ENCODE measurements at regions not wholly inside any gene's neighbourhood (a gene's known extent, or its start where the extent isn't known, plus 50 kb on each side); places are given as distances from the start of the nearest gene placed in this dataset.

DNA sequence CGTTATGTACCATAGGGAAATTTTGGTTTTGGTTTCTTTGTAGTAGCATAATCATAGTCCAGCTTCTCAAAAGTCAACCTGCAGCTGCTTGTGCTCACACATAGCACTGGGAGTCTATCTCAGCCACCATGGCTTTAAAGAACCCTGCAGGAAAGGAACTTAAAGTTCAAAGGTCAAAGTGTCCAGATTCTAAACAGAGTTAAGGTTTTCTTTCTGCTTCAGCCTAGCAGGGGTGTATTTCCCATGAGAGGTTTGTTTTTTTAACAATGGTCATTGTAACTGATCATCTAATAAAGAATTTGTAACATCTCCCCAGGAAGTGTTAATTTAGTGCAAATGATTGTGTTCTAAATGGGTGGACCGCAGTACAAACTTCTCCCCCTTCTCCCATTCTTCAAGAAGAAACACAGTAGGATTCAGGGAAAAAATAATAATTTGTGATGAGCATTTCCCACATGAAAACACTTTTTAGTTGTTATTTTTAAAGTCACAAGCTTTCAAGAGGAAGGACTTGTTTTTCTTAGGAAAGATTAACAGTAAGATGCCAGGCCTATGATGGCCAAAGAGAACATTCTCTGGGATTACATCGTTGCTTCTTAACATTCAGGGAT is 168.0 kb downstream of the EFNB2 start:
- FAIRE-seq (no peak), DNase-seq (ENCODE audit: insufficient read length, low spot score) (no peak)
- TF ChIP-seq PAX5 (IDR thresholded peaks at IDR 0.05; ENCODE audit: insufficient read depth, low read length, severe bottlenecking) (no peak), POU2F2 (IDR thresholded peaks at IDR 0.05; ENCODE audit: low read depth, low read length) (no peak), TAF1 (IDR thresholded peaks at IDR 0.05; ENCODE audit: low read depth, low read length) (no peak), SPI1 (IDR thresholded peaks at IDR 0.05; ENCODE audit: low read depth, low read length) (no peak), POLR2A (IDR thresholded peaks at IDR 0.05; ENCODE audit: low read depth, low read length) (no peak), POLR2AphosphoS5 (IDR thresholded peaks at IDR 0.05; ENCODE audit: low read depth, low read length) (no peak)

DNA sequence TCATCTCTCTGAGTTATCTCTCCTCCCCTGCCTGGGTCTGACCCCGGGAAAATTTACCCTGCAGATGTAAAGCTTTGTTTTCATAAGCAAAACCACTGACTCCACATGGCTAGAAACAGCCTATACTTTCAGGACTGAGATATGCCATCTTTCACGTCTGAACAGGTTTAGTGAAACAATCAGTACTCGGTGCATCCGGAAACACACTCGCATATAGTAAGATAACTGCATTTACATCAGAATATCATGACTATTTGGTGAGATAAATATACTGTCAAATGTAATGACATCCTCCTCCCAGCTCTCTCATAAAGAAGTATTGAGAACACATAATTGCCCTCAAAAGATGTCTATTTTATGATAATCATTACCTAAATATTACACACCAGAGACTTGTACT is 172.8 kb downstream of the EFNB2 start:
- FAIRE-seq (no peak), DNase-seq (ENCODE audit: insufficient read length, low spot score) (no peak)
- TF ChIP-seq POLR2A (IDR thresholded peaks at IDR 0.05; ENCODE audit: low read depth, low read length) (no peak), POU2F2 (IDR thresholded peaks at IDR 0.05; ENCODE audit: low read depth, low read length) (no peak), POLR2AphosphoS5 (IDR thresholded peaks at IDR 0.05; ENCODE audit: low read depth, low read length) (no peak), TAF1 (IDR thresholded peaks at IDR 0.05; ENCODE audit: low read depth, low read length) (no peak), SPI1 (IDR thresholded peaks at IDR 0.05; ENCODE audit: low read depth, low read length) (no peak), PAX5 (IDR thresholded peaks at IDR 0.05; ENCODE audit: insufficient read depth, low read length, severe bottlenecking) (no peak)

- FAIRE-seq = no peak
Measured at GRCh38 chr13:106361621-106362020, 173.8 kb downstream of the EFNB2 start.

DNA sequence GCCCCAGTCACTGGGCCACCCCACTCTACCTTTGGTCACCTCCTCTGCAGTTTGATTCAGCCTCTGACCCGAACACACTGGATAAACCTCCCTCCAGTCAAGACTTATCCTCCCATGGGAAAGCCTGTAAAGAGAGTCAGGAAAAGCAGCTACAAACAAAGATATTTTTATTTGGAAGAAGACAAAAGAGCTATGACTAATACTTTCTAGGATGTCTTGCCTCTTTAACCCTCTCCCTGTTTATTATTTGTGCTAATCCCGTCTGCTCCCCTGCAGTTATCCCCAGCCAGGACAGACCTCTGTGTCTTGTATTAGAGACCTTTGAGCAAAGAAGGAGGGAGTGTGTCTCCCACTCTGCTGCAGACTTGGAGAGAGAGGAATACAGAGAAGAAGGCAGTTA is 178.3 kb downstream of the EFNB2 start:
- TF ChIP-seq POU2F2 (IDR thresholded peaks at IDR 0.05; ENCODE audit: low read depth, low read length) = no peak
- no peak for TF ChIP-seq PAX5 (IDR thresholded peaks at IDR 0.05; ENCODE audit: insufficient read depth, low read length, severe bottlenecking)
- TF ChIP-seq POLR2AphosphoS5 (IDR thresholded peaks at IDR 0.05; ENCODE audit: low read depth, low read length) = no peak
- no peak for TF ChIP-seq POLR2A (IDR thresholded peaks at IDR 0.05; ENCODE audit: low read depth, low read length)
- no peak for TF ChIP-seq TAF1 (IDR thresholded peaks at IDR 0.05; ENCODE audit: low read depth, low read length)
- TF ChIP-seq SPI1 (IDR thresholded peaks at IDR 0.05; ENCODE audit: low read depth, low read length) = no peak
- DNase-seq (ENCODE audit: insufficient read length, low spot score) (no peak), FAIRE-seq (no peak)

More at GRCh38 chr13:106361621-106362020, 173.8 kb downstream of the EFNB2 start:
- no peak for DNase-seq (ENCODE audit: insufficient read length, low spot score)
- TF ChIP-seq POLR2A (IDR thresholded peaks at IDR 0.05; ENCODE audit: low read depth, low read length) (no peak), POU2F2 (IDR thresholded peaks at IDR 0.05; ENCODE audit: low read depth, low read length) (no peak), TAF1 (IDR thresholded peaks at IDR 0.05; ENCODE audit: low read depth, low read length) (no peak), POLR2AphosphoS5 (IDR thresholded peaks at IDR 0.05; ENCODE audit: low read depth, low read length) (no peak), SPI1 (IDR thresholded peaks at IDR 0.05; ENCODE audit: low read depth, low read length) (no peak), PAX5 (IDR thresholded peaks at IDR 0.05; ENCODE audit: insufficient read depth, low read length, severe bottlenecking) (no peak)

- FAIRE-seq (no peak), DNase-seq (ENCODE audit: insufficient read length, low spot score) (no peak)
- TF ChIP-seq TAF1 (IDR thresholded peaks at IDR 0.05; ENCODE audit: low read depth, low read length) = no peak
- TF ChIP-seq PAX5 (IDR thresholded peaks at IDR 0.05; ENCODE audit: insufficient read depth, low read length, severe bottlenecking) = no peak
- TF ChIP-seq SPI1 (IDR thresholded peaks at IDR 0.05; ENCODE audit: low read depth, low read length) = no peak
- TF ChIP-seq POLR2A (IDR thresholded peaks at IDR 0.05; ENCODE audit: low read depth, low read length) = no peak
- TF ChIP-seq POU2F2 (IDR thresholded peaks at IDR 0.05; ENCODE audit: low read depth, low read length) = no peak
- no peak for TF ChIP-seq POLR2AphosphoS5 (IDR thresholded peaks at IDR 0.05; ENCODE audit: low read depth, low read length)
Measured at GRCh38 chr13:106355866-106356265, 179.6 kb downstream of the EFNB2 start.

- TF ChIP-seq POU2F2 (IDR thresholded peaks at IDR 0.05; ENCODE audit: low read depth, low read length) = no peak
- no peak for TF ChIP-seq TAF1 (IDR thresholded peaks at IDR 0.05; ENCODE audit: low read depth, low read length)
- TF ChIP-seq SPI1 (IDR thresholded peaks at IDR 0.05; ENCODE audit: low read depth, low read length) = no peak
- no peak for TF ChIP-seq POLR2A (IDR thresholded peaks at IDR 0.05; ENCODE audit: low read depth, low read length)
- no peak for TF ChIP-seq POLR2AphosphoS5 (IDR thresholded peaks at IDR 0.05; ENCODE audit: low read depth, low read length)
- TF ChIP-seq PAX5 (IDR thresholded peaks at IDR 0.05; ENCODE audit: insufficient read depth, low read length, severe bottlenecking) = no peak
- DNase-seq (ENCODE audit: insufficient read length, low spot score) (no peak), FAIRE-seq (no peak)
Measured at GRCh38 chr13:106354961-106355360, 180.5 kb downstream of the EFNB2 start.

- no peak for TF ChIP-seq SPI1 (IDR thresholded peaks at IDR 0.05; ENCODE audit: low read depth, low read length)
- TF ChIP-seq TAF1 (IDR thresholded peaks at IDR 0.05; ENCODE audit: low read depth, low read length) = no peak
- TF ChIP-seq POLR2AphosphoS5 (IDR thresholded peaks at IDR 0.05; ENCODE audit: low read depth, low read length) = no peak
- TF ChIP-seq POLR2A (IDR thresholded peaks at IDR 0.05; ENCODE audit: low read depth, low read length) = no peak
- TF ChIP-seq POU2F2 (IDR thresholded peaks at IDR 0.05; ENCODE audit: low read depth, low read length) = no peak
- TF ChIP-seq PAX5 (IDR thresholded peaks at IDR 0.05; ENCODE audit: insufficient read depth, low read length, severe bottlenecking) = no peak
- DNase-seq (ENCODE audit: insufficient read length, low spot score) = no peak
- FAIRE-seq = no peak
Measured at GRCh38 chr13:106352850-106353249, 182.6 kb downstream of the EFNB2 start.

GRCh38 chr13:106351251-106351650 is 184.2 kb downstream of the EFNB2 start:
- DNase-seq (ENCODE audit: insufficient read length, low spot score) (no peak), FAIRE-seq (no peak)
- no peak for TF ChIP-seq SPI1 (IDR thresholded peaks at IDR 0.05; ENCODE audit: low read depth, low read length)
- TF ChIP-seq POU2F2 (IDR thresholded peaks at IDR 0.05; ENCODE audit: low read depth, low read length) = no peak
- TF ChIP-seq PAX5 (IDR thresholded peaks at IDR 0.05; ENCODE audit: insufficient read depth, low read length, severe bottlenecking) = no peak
- no peak for TF ChIP-seq TAF1 (IDR thresholded peaks at IDR 0.05; ENCODE audit: low read depth, low read length)
- TF ChIP-seq POLR2AphosphoS5 (IDR thresholded peaks at IDR 0.05; ENCODE audit: low read depth, low read length) = no peak
- TF ChIP-seq POLR2A (IDR thresholded peaks at IDR 0.05; ENCODE audit: low read depth, low read length) = no peak

- no peak for TF ChIP-seq POLR2AphosphoS5 (IDR thresholded peaks at IDR 0.05; ENCODE audit: low read depth, low read length)
- no peak for TF ChIP-seq POU2F2 (IDR thresholded peaks at IDR 0.05; ENCODE audit: low read depth, low read length)
- TF ChIP-seq POLR2A (IDR thresholded peaks at IDR 0.05; ENCODE audit: low read depth, low read length) = no peak
- no peak for TF ChIP-seq SPI1 (IDR thresholded peaks at IDR 0.05; ENCODE audit: low read depth, low read length)
- TF ChIP-seq PAX5 (IDR thresholded peaks at IDR 0.05; ENCODE audit: insufficient read depth, low read length, severe bottlenecking) = no peak
- TF ChIP-seq TAF1 (IDR thresholded peaks at IDR 0.05; ENCODE audit: low read depth, low read length) = no peak
- no peak for DNase-seq (ENCODE audit: insufficient read length, low spot score)
- FAIRE-seq = no peak
Measured at GRCh38 chr13:106350208-106350607, 185.3 kb downstream of the EFNB2 start.

Data from GM12891 (cell line).